ENCODE measurements at regions not wholly inside any gene's neighbourhood (a gene's known extent, or its start where the extent isn't known, plus 50 kb on each side); places are given as distances from the start of the nearest gene placed in this dataset.

DNA sequence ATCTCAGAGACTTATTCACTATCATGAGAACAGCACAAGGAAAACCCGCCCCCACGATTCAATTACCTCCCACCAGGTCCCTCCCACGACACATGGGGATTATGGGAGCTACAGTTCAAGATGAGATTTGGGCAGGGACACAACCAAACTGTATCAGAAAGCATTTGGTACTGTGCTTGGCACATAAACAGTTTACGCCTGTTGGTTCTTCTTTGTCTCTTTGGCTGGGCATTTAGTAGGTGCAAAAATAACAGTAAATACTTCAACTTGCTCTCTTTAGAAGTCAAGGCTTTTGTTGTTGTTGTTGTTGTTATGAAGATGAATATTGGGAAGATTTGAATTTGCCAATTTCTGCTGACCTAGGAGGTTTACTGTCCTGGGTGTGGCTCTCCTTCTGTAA is 175.4 kb upstream of the IGSF21 start:
- Histone ChIP-seq H3K36me3 (no peaks in the 10 kb centered on the region), H3K9me3 (ENCODE audit: low read depth) (no peaks in the 10 kb centered on the region), H3K27ac (no peak overlapping the region), H3K4me3 (no peak overlapping the region), H3K4me1 (ENCODE audit: low read depth) (peaks cover 21% of the 10 kb centered on the region), H3K27me3 (no peaks in the 10 kb centered on the region)
- DNase-seq (ENCODE audit: low read depth in 1 of 2, low spot score in 1 of 2): no peak
- TF ChIP-seq, protein P1, sequence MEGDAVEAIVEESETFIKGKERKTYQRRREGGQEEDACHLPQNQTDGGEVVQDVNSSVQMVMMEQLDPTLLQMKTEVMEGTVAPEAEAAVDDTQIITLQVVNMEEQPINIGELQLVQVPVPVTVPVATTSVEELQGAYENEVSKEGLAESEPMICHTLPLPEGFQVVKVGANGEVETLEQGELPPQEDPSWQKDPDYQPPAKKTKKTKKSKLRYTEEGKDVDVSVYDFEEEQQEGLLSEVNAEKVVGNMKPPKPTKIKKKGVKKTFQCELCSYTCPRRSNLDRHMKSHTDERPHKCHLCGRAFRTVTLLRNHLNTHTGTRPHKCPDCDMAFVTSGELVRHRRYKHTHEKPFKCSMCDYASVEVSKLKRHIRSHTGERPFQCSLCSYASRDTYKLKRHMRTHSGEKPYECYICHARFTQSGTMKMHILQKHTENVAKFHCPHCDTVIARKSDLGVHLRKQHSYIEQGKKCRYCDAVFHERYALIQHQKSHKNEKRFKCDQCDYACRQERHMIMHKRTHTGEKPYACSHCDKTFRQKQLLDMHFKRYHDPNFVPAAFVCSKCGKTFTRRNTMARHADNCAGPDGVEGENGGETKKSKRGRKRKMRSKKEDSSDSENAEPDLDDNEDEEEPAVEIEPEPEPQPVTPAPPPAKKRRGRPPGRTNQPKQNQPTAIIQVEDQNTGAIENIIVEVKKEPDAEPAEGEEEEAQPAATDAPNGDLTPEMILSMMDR (IDR thresholded peaks at IDR 0.05; ENCODE audit: low read depth, low read length): no peak

DNA sequence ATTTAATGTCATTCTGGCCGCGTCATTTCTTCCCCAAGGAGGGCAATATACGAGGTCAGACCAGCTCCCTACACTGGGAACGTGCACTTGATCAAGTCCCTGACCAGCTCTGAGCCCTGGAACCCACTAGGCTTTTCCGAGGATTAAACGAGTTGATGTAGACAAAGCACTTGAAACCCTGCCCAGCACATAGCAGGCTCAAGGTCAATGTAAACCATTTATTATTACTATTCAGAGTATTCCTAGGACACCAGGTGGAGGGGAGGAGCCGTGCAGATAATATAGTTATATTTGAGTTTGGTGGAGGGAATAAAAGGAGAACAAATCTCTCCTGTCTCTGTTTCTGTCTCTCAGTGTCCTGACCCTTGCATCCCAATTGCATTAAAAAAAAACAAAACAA is 174.1 kb upstream of the IGSF21 start:
- no peaks in the 10 kb centered on the region for H3K36me3 ChIP-seq
- no peak for DNase-seq (ENCODE audit: low read depth in 1 of 2, low spot score in 1 of 2)
- H3K27me3 ChIP-seq: peaks cover 3% of the 10 kb centered on the region
- no peak overlapping the region for H3K4me3 ChIP-seq
- TF ChIP-seq, protein P1 (IDR thresholded peaks at IDR 0.05; ENCODE audit: low read depth, low read length): no peak
- no peak overlapping the region for H3K27ac ChIP-seq
- H3K4me1 ChIP-seq (ENCODE audit: low read depth): peaks cover 21% of the 10 kb centered on the region
- H3K9me3 ChIP-seq (ENCODE audit: low read depth): no peaks in the 10 kb centered on the region

DNA sequence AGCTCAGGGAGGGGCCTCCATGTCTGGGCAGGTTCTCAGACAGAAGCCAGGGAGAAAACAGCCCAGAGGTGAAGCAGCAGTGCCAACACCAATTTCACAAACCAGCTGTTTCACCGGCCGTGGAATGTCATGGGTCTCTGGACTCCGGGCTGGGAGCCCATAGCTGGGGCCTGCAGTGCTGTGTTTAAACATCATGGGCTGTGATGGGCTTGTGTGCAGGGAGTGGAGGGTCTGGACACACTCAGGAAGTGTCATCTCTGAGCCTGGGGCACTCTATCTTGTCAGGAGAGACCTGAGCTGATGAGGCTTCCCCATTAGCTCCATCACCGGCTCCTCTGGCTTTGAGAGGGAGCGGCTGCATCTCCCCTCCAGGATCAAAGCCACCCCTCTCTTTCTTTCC is 173.6 kb upstream of the IGSF21 start:
- H3K27me3 ChIP-seq: peaks cover 3% of the 10 kb centered on the region
- no peak overlapping the region for H3K4me3 ChIP-seq
- H3K9me3 ChIP-seq (ENCODE audit: low read depth): no peaks in the 10 kb centered on the region
- TF ChIP-seq, protein P1 (IDR thresholded peaks at IDR 0.05; ENCODE audit: low read depth, low read length): no peak
- H3K36me3 ChIP-seq: no peaks in the 10 kb centered on the region
- DNase-seq (ENCODE audit: low read depth in 1 of 2, low spot score in 1 of 2): no peak
- H3K27ac ChIP-seq: no peak overlapping the region
- H3K4me1 ChIP-seq (ENCODE audit: low read depth): peaks cover 21% of the 10 kb centered on the region

DNA sequence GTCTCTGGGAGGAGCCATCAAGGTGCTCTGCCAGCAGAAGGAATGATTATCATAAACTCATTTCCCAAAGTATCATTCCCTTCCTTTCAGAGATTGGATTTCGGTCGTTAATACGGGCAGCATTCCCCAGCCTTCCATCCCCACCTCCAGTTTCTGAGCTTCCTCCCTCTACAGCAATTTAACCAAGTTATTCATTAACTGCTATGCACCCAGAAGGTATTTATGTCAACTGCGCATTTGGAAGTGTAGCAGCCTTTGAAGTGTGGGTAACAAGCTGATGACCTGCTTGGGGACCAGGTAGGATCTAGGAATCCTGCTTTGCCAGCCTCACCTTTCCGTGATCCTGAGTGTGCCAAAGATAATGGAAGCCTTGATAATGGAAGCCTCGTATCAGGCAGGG is 172.4 kb upstream of the IGSF21 start:
- Histone ChIP-seq H3K27ac (no peak overlapping the region), H3K36me3 (no peaks in the 10 kb centered on the region), H3K9me3 (ENCODE audit: low read depth) (no peaks in the 10 kb centered on the region), H3K27me3 (peaks cover 3% of the 10 kb centered on the region), H3K4me3 (no peak overlapping the region), H3K4me1 (ENCODE audit: low read depth) (peaks cover 21% of the 10 kb centered on the region)
- TF ChIP-seq, protein P1 (IDR thresholded peaks at IDR 0.05; ENCODE audit: low read depth, low read length): no peak
- DNase-seq (ENCODE audit: low read depth in 1 of 2, low spot score in 1 of 2): no peak

DNA sequence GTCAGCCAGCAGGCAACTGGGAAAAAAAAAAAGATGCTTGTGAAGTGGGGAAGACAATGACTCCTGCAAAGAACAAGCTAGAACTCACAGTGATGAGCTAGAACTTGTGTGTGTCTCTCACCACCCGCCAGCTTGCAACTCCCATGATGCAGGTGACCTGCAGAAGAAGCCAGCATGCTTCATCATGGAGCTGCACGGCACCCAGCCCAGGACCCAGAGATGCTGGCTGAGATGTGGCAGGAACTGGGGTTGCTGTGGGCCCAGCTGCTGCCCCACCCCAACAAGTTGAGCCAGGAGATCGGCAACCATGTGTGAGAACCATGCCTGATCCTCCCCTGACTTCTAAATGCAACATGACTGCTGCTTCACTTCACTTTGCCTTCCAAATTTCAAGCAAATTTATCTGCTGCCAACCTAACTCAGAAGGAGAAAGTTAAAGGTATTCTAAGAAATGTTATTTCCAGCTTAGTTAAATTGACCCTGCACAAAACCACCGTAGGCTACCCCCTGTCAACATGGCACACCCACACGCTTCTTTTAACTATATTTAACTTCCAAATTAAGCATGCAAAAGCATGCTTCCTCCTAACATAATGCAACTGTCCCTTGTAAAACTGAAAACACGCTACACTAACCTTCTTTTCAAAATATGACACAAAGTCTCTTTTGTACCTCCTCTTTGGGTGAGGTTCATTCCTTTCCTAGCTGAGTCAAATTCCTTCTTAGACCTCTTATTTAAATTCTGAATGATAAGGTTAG is 166.0 kb upstream of the IGSF21 start:
- H3K4me1 ChIP-seq (ENCODE audit: low read depth): no peaks in the 10 kb centered on the region
- TF ChIP-seq, protein P1 (IDR thresholded peaks at IDR 0.05; ENCODE audit: low read depth, low read length): no peak
- no peak for DNase-seq (ENCODE audit: low read depth in 1 of 2, low spot score in 1 of 2)
- H3K27me3 ChIP-seq: peaks cover 3% of the 10 kb centered on the region
- H3K9me3 ChIP-seq (ENCODE audit: low read depth): no peaks in the 10 kb centered on the region
- H3K4me3 ChIP-seq: no peak overlapping the region
- no peak overlapping the region for H3K27ac ChIP-seq
- H3K36me3 ChIP-seq: no peaks in the 10 kb centered on the region
